GM21528 (cell line): ENCODE measurements at regions not wholly inside any gene's neighbourhood (a gene's known extent, or its start where the extent isn't known, plus 50 kb on each side); places are given as distances from the start of the nearest gene placed in this dataset.
"Not testable (repeated sequence)": the region's sequence is repeated elsewhere in the genome, so short reads cannot be mapped to it uniquely, and the experiment has no call there.

Source experiments
- ATAC-seq: cut with Tn5 transposase; IDR thresholded peaks from one replicate; pipeline ENCODE4 v1.9.1; 2021; ENCODE audit warnings: mild to moderate bottlenecking, moderate library complexity; ENCODE audit not compliant: unreplicated experiment, low FRiP score

GRCh38 chr1:232130815-232131480, 499.0 kb downstream of the SIPA1L2 start:
- ATAC-seq, result no peak

GRCh38 chr1:232127190-232127589, 500.6 kb downstream of the DISC1 start:
- no peak for ATAC-seq

- no peak for ATAC-seq
These were observed 497.4 kb downstream of the DISC1 start for GRCh38 chr1:232123775-232124659.

DNA sequence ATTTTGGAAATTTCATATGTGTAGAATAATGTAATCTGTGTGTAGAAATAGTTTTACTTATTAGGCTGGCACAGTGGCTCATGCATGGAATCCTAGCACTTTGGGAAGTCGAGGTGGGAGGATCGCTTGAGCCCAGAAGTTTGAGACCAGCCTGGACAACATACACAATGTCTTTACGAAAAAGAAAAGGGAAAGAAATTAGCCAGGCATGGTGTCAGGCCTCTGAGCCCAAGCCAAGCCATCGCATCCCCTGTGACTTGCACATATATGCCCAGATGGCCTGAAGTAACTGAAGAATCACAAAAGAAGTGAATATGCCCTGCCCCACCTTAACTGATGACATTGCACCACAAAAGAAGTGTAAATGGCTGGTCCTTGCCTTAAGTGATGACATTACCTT, 491.3 kb downstream of the DISC1 start:
- ATAC-seq, result not testable (repeated sequence)

DNA sequence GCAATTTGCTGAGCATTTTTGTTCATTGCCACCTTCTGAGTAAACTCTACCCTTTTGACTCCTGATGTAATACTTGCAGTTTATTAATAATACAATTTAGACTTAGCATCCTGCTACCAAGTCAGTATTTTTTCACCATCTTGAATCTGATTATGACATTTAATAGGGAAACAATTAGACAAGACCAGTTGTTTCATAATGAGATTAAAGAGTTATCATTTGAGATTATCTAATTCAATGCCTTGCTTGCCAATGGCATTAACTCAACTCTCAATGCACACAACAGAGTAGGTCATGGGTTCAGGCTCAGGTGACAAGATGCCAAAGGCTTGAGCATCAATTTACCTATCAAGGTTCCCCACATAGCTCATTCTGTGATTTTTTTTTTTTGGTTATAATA, 488.4 kb downstream of the DISC1 start:
- ATAC-seq, result no peak

GRCh38 chr1:232112076-232112475, 485.5 kb downstream of the DISC1 start:
- no peak for ATAC-seq

DNA sequence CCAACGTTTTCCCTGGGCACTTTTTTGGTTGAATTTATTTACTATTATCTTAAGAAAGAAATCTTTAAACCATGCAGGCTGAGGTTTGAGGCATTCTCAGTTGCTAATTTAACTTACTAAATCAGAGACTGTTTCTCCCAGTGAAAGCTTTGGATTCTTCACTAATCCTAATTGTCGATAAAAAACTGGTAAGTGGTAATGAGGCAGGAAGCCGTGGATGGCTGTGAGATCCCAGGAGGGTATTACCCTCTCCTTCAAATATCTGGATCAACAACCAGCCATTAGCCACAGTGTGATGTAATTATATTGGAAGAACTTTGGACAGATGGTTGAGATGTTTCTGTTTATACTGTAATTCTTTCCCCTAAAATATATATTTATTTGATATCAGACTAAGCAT, 485.0 kb downstream of the DISC1 start:
- no peak for ATAC-seq

DNA sequence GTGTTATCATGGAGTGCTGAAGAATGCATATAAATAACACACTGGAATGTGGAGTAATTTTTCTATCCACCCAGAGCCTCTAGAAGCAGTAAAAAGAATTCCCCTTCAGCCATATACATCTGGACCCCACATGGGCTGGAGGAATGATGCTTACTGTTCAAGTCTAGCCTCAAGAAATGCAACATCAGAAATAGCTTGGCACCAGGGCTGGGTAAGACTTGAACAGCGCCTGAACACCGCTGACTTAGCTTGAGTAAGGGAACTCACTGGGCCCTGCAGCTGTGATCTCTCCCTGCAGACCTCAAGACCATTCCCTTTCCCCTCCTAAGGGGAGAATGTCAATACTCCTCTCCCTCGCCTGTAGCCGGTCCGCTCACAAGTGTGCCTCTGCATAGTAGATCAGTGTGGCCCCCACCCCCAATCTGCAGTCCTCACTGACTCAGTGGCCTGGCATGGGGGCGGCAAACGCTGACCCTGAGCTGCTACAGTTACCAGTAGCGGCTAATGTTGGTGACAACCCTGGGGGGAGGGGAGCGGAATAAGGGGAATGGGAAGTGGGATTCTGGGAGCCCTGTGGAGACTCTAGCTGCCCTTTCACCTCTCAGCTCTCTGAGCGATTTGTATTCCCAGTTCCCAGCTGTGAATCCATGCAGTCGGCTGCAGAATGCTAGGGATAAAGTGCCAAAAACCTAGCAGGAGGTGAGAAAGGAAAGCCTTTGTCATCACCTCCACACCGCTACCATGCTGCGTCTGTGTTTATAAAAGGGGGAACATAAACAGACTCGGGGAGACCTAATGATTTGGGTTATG, 483.9 kb downstream of the DISC1 start:
- ATAC-seq, result no peak

- ATAC-seq, result no peak
These were observed 482.8 kb downstream of the DISC1 start for GRCh38 chr1:232109391-232109790.

GRCh38 chr1:232108598-232108997, 482.0 kb downstream of the DISC1 start:
- no peak for ATAC-seq

DNA sequence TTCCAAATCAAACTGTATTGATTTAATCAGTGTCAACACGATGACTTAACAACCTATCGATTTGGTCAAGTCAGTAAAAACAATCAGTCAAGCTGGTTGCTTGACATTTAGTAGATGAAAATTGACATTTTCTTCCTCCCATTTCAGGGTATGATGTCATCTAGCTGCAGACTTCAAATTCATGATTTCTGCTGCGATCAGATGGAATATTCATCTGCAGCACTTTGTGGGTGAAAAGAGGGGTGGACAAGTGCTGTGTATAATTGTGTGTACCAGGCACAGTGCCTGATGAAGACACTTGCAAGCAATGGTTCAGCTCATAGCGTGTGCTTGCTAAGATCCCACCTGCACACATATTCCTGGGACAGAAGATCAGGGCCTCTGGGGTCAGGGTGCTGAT, 479.8 kb downstream of the DISC1 start:
- no peak for ATAC-seq

DNA sequence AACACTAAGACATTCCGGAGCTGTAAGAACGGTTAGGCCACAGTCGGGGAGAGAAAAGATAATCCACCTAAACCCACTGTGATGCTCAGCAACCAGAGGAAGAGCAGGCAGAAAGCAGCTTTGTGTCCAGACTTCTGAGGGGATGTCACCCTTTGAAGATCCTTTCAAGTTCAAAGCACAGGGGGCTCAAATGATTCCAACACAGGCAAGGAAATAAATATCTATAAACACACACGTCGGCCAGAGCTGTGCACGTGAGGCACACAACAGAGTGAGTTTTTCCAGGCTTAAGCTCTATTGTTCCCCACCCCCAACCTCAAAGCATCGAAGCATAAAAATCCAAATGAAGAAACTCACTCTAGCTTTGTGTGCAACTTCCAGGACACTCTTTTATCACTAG, 479.0 kb downstream of the DISC1 start:
- ATAC-seq, result no peak

DNA sequence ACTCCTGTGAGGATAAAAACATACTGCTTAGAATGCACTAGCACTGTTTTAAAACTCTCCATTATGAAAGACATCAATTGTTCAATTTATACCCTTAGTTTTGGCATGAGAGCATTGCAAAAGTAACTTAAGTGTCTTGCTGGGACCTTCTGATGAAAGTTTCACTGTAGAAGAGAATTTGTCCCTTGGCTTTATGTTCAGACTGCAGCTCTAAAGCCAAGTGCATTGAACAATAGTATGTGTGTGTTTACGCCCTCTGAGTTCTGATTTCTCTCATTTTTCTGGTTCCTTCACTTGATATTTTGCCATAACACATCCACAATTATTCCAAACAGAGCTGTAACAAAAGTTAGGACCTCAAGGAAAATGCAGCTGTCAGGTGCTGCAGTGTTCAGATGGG, 474.6 kb downstream of the DISC1 start:
- ATAC-seq, result no peak

DNA sequence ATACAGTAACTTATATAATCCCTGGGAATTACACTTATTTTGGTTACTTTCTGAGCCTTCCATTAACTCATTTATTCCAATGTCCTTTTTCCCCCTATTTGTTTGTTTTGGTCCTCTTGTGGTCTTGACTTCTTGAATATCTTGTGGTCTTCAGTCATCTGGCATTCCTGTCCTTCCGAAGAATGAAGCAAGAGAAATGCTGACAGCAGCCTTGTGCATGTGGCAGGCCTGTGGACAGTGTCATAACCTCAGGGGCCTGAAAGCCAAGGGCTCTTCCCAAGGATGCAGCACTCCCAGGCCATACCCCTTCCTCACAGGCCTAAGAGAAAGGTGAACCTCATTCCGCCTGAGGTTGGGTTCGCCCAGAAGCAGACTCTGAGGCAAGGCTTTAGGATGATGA, 470.2 kb downstream of the DISC1 start:
- ATAC-seq, result no peak
